ENCODE measurements at regions not wholly inside any gene's neighbourhood (a gene's known extent, or its start where the extent isn't known, plus 50 kb on each side); places are given as distances from the start of the nearest gene placed in this dataset.

DNA sequence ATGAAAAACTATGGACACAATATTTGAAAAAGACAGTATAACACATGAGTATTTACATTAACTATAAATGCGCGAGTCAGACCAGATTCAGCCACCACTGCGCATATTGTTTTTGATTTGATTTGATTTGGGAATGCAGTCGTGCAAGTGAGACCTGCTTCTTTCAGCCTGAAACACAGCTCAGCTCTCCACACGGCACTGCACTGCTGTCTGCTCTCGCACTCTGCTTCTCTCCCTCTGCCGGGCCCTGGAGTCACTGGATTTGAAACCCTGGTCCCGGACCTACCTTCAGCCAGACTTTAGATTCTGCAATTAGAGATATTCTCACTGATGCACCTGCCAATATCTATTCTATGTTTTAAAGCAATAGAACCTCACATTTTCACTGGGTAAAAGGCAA lies 143.9 kb upstream of the TMEM132C start:
- TF ChIP-seq, protein P1, sequence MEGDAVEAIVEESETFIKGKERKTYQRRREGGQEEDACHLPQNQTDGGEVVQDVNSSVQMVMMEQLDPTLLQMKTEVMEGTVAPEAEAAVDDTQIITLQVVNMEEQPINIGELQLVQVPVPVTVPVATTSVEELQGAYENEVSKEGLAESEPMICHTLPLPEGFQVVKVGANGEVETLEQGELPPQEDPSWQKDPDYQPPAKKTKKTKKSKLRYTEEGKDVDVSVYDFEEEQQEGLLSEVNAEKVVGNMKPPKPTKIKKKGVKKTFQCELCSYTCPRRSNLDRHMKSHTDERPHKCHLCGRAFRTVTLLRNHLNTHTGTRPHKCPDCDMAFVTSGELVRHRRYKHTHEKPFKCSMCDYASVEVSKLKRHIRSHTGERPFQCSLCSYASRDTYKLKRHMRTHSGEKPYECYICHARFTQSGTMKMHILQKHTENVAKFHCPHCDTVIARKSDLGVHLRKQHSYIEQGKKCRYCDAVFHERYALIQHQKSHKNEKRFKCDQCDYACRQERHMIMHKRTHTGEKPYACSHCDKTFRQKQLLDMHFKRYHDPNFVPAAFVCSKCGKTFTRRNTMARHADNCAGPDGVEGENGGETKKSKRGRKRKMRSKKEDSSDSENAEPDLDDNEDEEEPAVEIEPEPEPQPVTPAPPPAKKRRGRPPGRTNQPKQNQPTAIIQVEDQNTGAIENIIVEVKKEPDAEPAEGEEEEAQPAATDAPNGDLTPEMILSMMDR (IDR thresholded peaks at IDR 0.05) = no peak
- TF ChIP-seq POLR2AphosphoS5 (IDR thresholded peaks at IDR 0.05) (no peak), POLR2A (IDR thresholded peaks at IDR 0.05) (no peak)

Measured in prostate gland (tissue), 2 donors.